KMS-11 (cell line): ENCODE measurements at regions not wholly inside any gene's neighbourhood (a gene's known extent, or its start where the extent isn't known, plus 50 kb on each side); places are given as distances from the start of the nearest gene placed in this dataset.

Source experiments
- H2AFZ ChIP-seq: fragments of 200-600 bp; sonication (generic); 2 replicates; pipeline ENCODE4 v1.6.1; 2016; ENCODE audit warnings: antibody characterized with exemption, mixed run types, low read depth
- H3K27ac ChIP-seq: fragments of 200-600 bp; sonication (generic); 2 replicates; pipeline ENCODE4 v1.6.1; 2016; ENCODE audit warnings: mild to moderate bottlenecking, mixed run types
- H3K27me3 ChIP-seq: fragments of 200-600 bp; sonication (generic); 2 replicates; pipeline ENCODE4 v1.6.1; 2017; ENCODE audit warnings: mild to moderate bottlenecking, low read depth, mixed run types, moderate library complexity; ENCODE audit not compliant: insufficient read depth
- H3K36me3 ChIP-seq: fragments of 200-600 bp; sonication (generic); 2 replicates; pipeline ENCODE4 v1.6.1; 2017; ENCODE audit warnings: mild to moderate bottlenecking, mixed run types; ENCODE audit not compliant: insufficient read depth
- H3K4me1 ChIP-seq: fragments of 200-600 bp; sonication (generic); 2 replicates; pipeline ENCODE4 v1.6.1; 2016; ENCODE audit warnings: mild to moderate bottlenecking, low read depth, mixed run types; ENCODE audit not compliant: poor library complexity, severe bottlenecking
- H3K4me2 ChIP-seq: fragments of 200-600 bp; sonication (generic); 2 replicates; pipeline ENCODE4 v1.7.0; 2016; ENCODE audit warnings: mild to moderate bottlenecking, mixed run types
- H3K4me3 ChIP-seq: fragments of 200-600 bp; sonication (generic); IDR thresholded peaks from 2 replicates; pipeline ENCODE4 v1.6.1; 2017; ENCODE audit warnings: low read depth, low read length, mixed read lengths; ENCODE audit not compliant: insufficient read depth
- H3K79me2 ChIP-seq: fragments of 200-600 bp; sonication (generic); 2 replicates; pipeline ENCODE4 v1.6.1; 2016; ENCODE audit warnings: low read depth, mixed run types; ENCODE audit not compliant: insufficient read depth
- H3K9ac ChIP-seq: fragments of 200-600 bp; sonication (generic); 2 replicates; pipeline ENCODE4 v1.6.1; 2016; ENCODE audit warnings: mild to moderate bottlenecking, mixed run types
- H4K20me1 ChIP-seq: fragments of 200-600 bp; sonication (generic); 2 replicates; pipeline ENCODE4 v1.6.1; 2016; ENCODE audit warnings: mild to moderate bottlenecking, mixed run types; ENCODE audit not compliant: insufficient read depth
- CTCF ChIP-seq: fragments of 200-600 bp; sonication (generic); conservative IDR thresholded peaks from 2 replicates; pipeline ENCODE4 v1.6.1; 2017; ENCODE audit warnings: low read depth, mild to moderate bottlenecking, antibody characterized with exemption, low read length, moderate library complexity, mixed read lengths

- Histone ChIP-seq H3K79me2 (no peaks in the 10 kb centered on the region), H2AFZ (no peak overlapping the region), H3K27me3 (no peaks in the 10 kb centered on the region), H3K4me1 (no peaks in the 10 kb centered on the region), H3K4me3 (no peak overlapping the region), H3K4me2 (no peak overlapping the region), H3K36me3 (no peaks in the 10 kb centered on the region), H4K20me1 (no peaks in the 10 kb centered on the region), H3K27ac (no peak overlapping the region), H3K9ac (no peak overlapping the region)
- no peak for TF ChIP-seq CTCF
These were observed 491.5 kb upstream of the KIRREL3 start for GRCh38 chr11:127492029-127492428.

- TF ChIP-seq CTCF: no peak
- Histone ChIP-seq H3K36me3 (no peaks in the 10 kb centered on the region), H3K4me3 (no peak overlapping the region), H3K4me2 (no peak overlapping the region), H3K27ac (no peak overlapping the region), H3K27me3 (no peaks in the 10 kb centered on the region), H2AFZ (no peak overlapping the region), H3K79me2 (no peaks in the 10 kb centered on the region), H3K9ac (no peak overlapping the region), H4K20me1 (no peaks in the 10 kb centered on the region), H3K4me1 (no peaks in the 10 kb centered on the region)
These were observed 491.0 kb upstream of the KIRREL3 start for GRCh38 chr11:127491589-127491988.

- no peak for TF ChIP-seq CTCF
- no peak overlapping the region for H3K27ac ChIP-seq
- H3K4me3 ChIP-seq: no peak overlapping the region
- H3K9ac ChIP-seq: no peak overlapping the region
- no peaks in the 10 kb centered on the region for H3K27me3 ChIP-seq
- no peaks in the 10 kb centered on the region for H3K4me1 ChIP-seq
- H3K36me3 ChIP-seq: no peaks in the 10 kb centered on the region
- no peak overlapping the region for H3K4me2 ChIP-seq
- H4K20me1 ChIP-seq: no peaks in the 10 kb centered on the region
- H2AFZ ChIP-seq: no peak overlapping the region
- H3K79me2 ChIP-seq: no peaks in the 10 kb centered on the region
These were observed 490.3 kb upstream of the KIRREL3 start for GRCh38 chr11:127490896-127491295.

- Histone ChIP-seq H3K4me1 (no peaks in the 10 kb centered on the region), H3K79me2 (no peaks in the 10 kb centered on the region), H3K4me2 (no peak overlapping the region), H3K27me3 (no peaks in the 10 kb centered on the region), H3K4me3 (no peak overlapping the region), H3K36me3 (no peaks in the 10 kb centered on the region), H2AFZ (no peak overlapping the region), H4K20me1 (no peaks in the 10 kb centered on the region), H3K9ac (no peak overlapping the region), H3K27ac (no peak overlapping the region)
- no peak for TF ChIP-seq CTCF
These were observed 485.0 kb upstream of the KIRREL3 start for GRCh38 chr11:127485541-127485940.

- H3K4me3 ChIP-seq: no peak overlapping the region
- H3K27ac ChIP-seq: no peak overlapping the region
- no peak overlapping the region for H3K4me2 ChIP-seq
These were observed 480.8 kb upstream of the KIRREL3 start for GRCh38 chr11:127481391-127481790.

More at GRCh38 chr11:127481391-127481790, 480.8 kb upstream of the KIRREL3 start:
- H3K9ac ChIP-seq: no peak overlapping the region
- H4K20me1 ChIP-seq: no peaks in the 10 kb centered on the region
- no peaks in the 10 kb centered on the region for H3K36me3 ChIP-seq
- no peaks in the 10 kb centered on the region for H3K79me2 ChIP-seq
- no peaks in the 10 kb centered on the region for H3K4me1 ChIP-seq
- no peak for TF ChIP-seq CTCF
- no peaks in the 10 kb centered on the region for H3K27me3 ChIP-seq
- H2AFZ ChIP-seq: no peak overlapping the region
